GM23248 (cell line): ENCODE measurements at regions not wholly inside any gene's neighbourhood (a gene's known extent, or its start where the extent isn't known, plus 50 kb on each side); places are given as distances from the start of the nearest gene placed in this dataset.

Experiments used
- EZH2 ChIP-seq: fragments of 200-600 bp; sonication (generic); IDR thresholded peaks from 2 replicates; pipeline ENCODE4 v1.6.1; 2018; ENCODE audit warnings: antibody characterized with exemption, mild to moderate bottlenecking; ENCODE audit not compliant: insufficient read depth, poor library complexity, severe bottlenecking
- EZH2phosphoT487 ChIP-seq: fragments of 200-600 bp; sonication (generic); IDR thresholded peaks from 2 replicates; pipeline ENCODE4 v1.6.1; 2018; ENCODE audit warnings: antibody characterized with exemption, moderate library complexity, mild to moderate bottlenecking, low read depth; ENCODE audit not compliant: insufficient read depth

DNA sequence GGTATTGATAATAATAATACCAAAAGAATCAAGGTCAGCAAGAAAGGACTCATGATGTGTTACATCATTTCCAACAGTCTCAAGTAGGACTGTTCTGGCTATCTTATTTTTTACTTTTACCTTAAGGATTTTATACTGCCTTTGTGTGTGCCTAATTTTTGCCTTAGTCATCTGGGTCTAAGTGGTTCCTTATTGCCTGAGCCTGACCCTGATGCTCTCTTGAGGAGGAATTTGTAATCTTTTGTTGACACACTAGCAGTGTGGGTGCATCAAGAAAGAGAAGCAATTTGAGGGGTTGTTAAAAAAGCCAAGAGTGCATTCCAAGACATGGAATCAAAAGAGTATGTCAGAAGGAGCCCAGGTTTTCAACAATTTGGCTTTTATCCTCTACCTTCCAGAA, 59.3 kb downstream of the TMEM100 start:
- TF ChIP-seq EZH2: no peak
- TF ChIP-seq EZH2phosphoT487: no peak
